GM19043 (cell line): ENCODE measurements at regions not wholly inside any gene's neighbourhood (a gene's known extent, or its start where the extent isn't known, plus 50 kb on each side); places are given as distances from the start of the nearest gene placed in this dataset.

Experiments
- ATAC-seq: cut with Tn5 transposase; IDR thresholded peaks from one replicate; pipeline ENCODE4 v1.9.1; 2021; ENCODE audit warnings: low read depth; ENCODE audit not compliant: unreplicated experiment

- ATAC-seq = no peak
These were observed 116.5 kb downstream of the CYLD start for GRCh38 chr16:50858376-50858775.

- no peak for ATAC-seq
These were observed 116.0 kb downstream of the CYLD start for GRCh38 chr16:50857881-50858280.

- ATAC-seq = no peak
These were observed 115.1 kb downstream of the CYLD start for GRCh38 chr16:50856991-50857390.

- no peak for ATAC-seq
These were observed 111.4 kb downstream of the CYLD start for GRCh38 chr16:50853329-50853728.
